Adrenal gland (tissue), 9 donors: ENCODE measurements at regions not wholly inside any gene's neighbourhood (a gene's known extent, or its start where the extent isn't known, plus 50 kb on each side); places are given as distances from the start of the nearest gene placed in this dataset.

Experiments
- DNase-seq, 7 donors: peaks; one replicate each; pipeline ENCODE4 v3.0.0-alpha.2; 2019 to 2020
- H3K27ac ChIP-seq, 5 donors: fragments of 200-600 bp; sonication (generic) in 4 of 5; 1 replicate in 3 of 5; 2 replicates in 2 of 5; pipeline versions ENCODE4 v1.5.1 to v1.8.0; 2016 to 2020; ENCODE audit warnings: mild to moderate bottlenecking in 1 of 5
- H3K27me3 ChIP-seq: fragments of 200-600 bp; 2 replicates; pipeline ENCODE4 v1.8.0; 2021
- H3K36me3 ChIP-seq, 2 donors: fragments of 200-600 bp; replicated peaks in 1 of 2; 1 replicate in 1 of 2; 2 replicates in 1 of 2; pipeline versions ENCODE4 v1.5.1 to v1.8.0; 2018 to 2022
- H3K4me1 ChIP-seq, 2 donors: fragments of 200-600 bp; replicated peaks in 1 of 2; 1 replicate in 1 of 2; 2 replicates in 1 of 2; pipeline versions ENCODE4 v1.5.1 to v1.8.0; 2018 to 2021
- H3K4me3 ChIP-seq, 4 donors: fragments of 200-600 bp; sonication (generic) in 3 of 4; one replicate each; pipeline ENCODE4 v1.5.1; 2016 to 2018
- H3K9me3 ChIP-seq, 3 donors: fragments of 200-600 bp; sonication (generic) in 1 of 3; replicated peaks in 1 of 3; 1 replicate in 2 of 3; 2 replicates in 1 of 3; pipeline versions ENCODE4 v1.5.1 to v1.8.0; 2016 to 2021
- CTCF ChIP-seq, 6 experiments: fragments of 450-650 bp in 4 of 6; fragments of 200-600 bp in 2 of 6; sonication (generic) in 1 of 6; IDR thresholded peaks; 1 replicate in 5 of 6; 2 replicates in 1 of 6; pipeline versions ENCODE4 v1.5.1 to v1.8.0; 2016 to 2021; ENCODE audit warnings: antibody characterized with exemption in 6 of 6, mild to moderate bottlenecking in 2 of 6, moderate library complexity in 1 of 6
- POLR2A ChIP-seq, 2 donors: fragments of 450-650 bp; IDR thresholded peaks; one replicate each; pipeline ENCODE4 v1.6.1; 2017; ENCODE audit warnings: antibody characterized with exemption in 2 of 2, mild to moderate bottlenecking in 2 of 2, moderate library complexity in 1 of 2
- WGBS, 4 donors: extraction: QIAGEN DNeasy Blood & Tissue Kit in 2 of 4; methylation state at CpG; one replicate each; pipeline versions ENCODE4 v1.1.5 to v1.1.7; 2013 to 2017; 5-methylcytosine and 5-hydroxymethylcytosine counted together
- intact Hi-C, 2 donors: fragments of 100-400 bp; cut with DNase I; formaldehyde crosslinking; loops; one replicate each; pipeline versions ENCODE4 v1.14.1 to v1.15.0; 2022 to 2023
- donor health status: healthy with polysubstance abuse.
- donor health status: Bipolar disorder and iron deficiency.
- donor health status: DM: yes; HTN: yes; CAD: no.
- donor health status: DM: no; HTN: no; CAD: no.
- donor health status: DM: no; HTN: no; CAD: no.

GRCh38 chr2:36277881-36278523 is 77.6 kb upstream of the CRIM1 start:
- H3K27ac ChIP-seq: no peak overlapping the region
- intact Hi-C loops: no loop called here
- no peaks in the 10 kb centered on the region for H3K27me3 ChIP-seq
- H3K4me3 ChIP-seq: no peak overlapping the region
- no peaks in the 10 kb centered on the region for H3K9me3 ChIP-seq
- no peaks in the 10 kb centered on the region for H3K36me3 ChIP-seq
- no peak for TF ChIP-seq CTCF (IDR thresholded peaks at IDR 0.05)
- no peak for TF ChIP-seq POLR2A (IDR thresholded peaks at IDR 0.05)
- no peak for DNase-seq
- no peaks in the 10 kb centered on the region for H3K4me1 ChIP-seq
- WGBS, 4 donors: 29 to 49% (median 43%) methylated on average over 2 of the region's 2 CpGs

DNA sequence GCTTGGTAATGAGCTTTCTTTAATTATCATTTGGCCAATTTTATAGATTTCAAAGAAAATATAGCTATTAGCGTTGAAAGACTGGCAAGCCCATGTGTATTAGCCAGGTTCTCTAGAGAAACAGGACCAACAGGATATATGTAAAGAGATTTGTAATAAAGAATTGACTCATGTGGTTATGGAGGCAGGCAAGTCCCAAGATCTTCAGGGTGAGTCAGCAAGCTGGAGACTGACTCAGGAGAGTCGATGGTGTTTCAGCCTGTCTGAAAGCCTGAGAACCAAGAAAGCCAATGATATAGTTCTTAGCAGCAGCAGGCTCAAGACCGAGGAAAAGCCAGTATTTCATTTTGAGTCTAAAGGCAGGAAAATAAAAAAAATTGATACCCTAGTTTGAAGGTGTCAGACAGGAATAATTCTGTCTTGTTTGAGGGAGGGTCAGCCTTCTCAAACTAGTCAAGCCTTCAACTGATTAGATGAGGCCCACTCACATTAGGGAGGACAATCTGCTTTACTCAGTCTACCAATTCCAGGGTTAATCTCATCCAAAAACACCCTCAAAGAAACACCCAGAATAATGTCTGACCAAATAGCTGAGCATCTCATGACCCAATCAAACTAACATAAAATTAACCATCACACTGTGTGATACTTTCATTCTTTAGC is 78.3 kb upstream of the CRIM1 start:
- no peaks in the 10 kb centered on the region for H3K4me1 ChIP-seq
- no peak for DNase-seq
- no peak overlapping the region for H3K4me3 ChIP-seq
- TF ChIP-seq POLR2A (IDR thresholded peaks at IDR 0.05) (no peak), CTCF (IDR thresholded peaks at IDR 0.05) (no peak)
- no peaks in the 10 kb centered on the region for H3K36me3 ChIP-seq
- no peaks in the 10 kb centered on the region for H3K9me3 ChIP-seq
- H3K27me3 ChIP-seq: no peaks in the 10 kb centered on the region
- intact Hi-C loops: no loop called here
- 67 to 88% (median 77%) methylated on average over 3 of the region's 3 CpGs for WGBS, 4 donors
- H3K27ac ChIP-seq: no peak overlapping the region

DNA sequence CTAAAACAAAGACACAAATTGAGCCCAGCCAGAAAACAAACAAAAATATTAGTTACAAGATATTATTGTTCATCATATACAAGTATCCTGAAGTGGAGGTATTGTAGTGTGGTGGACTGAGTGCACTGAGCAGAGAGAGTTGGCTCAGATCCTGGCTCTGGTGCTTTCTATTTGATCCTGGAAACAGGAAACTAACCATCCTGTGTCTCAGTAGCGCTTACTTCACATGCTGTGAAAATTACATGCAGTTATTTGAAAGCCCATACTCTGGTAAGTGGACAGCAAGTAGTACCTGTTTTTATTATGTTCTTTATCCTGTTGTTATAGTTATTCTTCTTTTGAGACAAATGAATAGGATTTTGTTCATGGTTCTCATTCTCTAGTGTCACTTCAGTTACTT is 84.3 kb upstream of the CRIM1 start:
- WGBS, 4 donors: 64 to 79% (median 75%) methylated on average over 1 of the region's 1 CpG
- TF ChIP-seq POLR2A (IDR thresholded peaks at IDR 0.05) (no peak), CTCF (IDR thresholded peaks at IDR 0.05) (no peak)
- no peaks in the 10 kb centered on the region for H3K27me3 ChIP-seq
- no peaks in the 10 kb centered on the region for H3K4me1 ChIP-seq
- no peak for DNase-seq
- no peak overlapping the region for H3K27ac ChIP-seq
- intact Hi-C loops: no loop called here
- H3K4me3 ChIP-seq: no peak overlapping the region
- H3K9me3 ChIP-seq: no peaks in the 10 kb centered on the region
- H3K36me3 ChIP-seq: no peaks in the 10 kb centered on the region

DNA sequence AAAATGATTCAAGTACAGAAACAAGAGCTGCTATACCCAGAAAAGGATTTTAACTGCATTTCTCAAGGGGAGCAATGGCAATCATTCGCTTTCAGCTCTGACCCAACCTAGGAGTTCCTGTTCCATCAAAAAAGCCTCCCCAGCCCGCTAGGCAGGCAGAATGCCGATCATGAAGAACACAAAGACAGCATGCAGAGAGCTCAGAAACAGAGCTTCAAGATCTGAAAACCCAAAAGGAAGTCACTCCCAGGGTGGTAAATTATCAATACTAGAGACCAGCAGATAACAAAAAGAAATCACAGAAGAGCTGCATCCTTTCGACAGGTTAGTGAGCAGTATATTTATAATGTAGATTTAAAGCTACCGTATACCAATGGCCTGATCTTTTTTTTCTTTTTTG is 84.8 kb upstream of the CRIM1 start:
- DNase-seq: no peak
- Histone ChIP-seq H3K27ac (no peak overlapping the region), H3K4me3 (no peak overlapping the region), H3K9me3 (no peaks in the 10 kb centered on the region), H3K27me3 (no peaks in the 10 kb centered on the region), H3K36me3 (no peaks in the 10 kb centered on the region), H3K4me1 (no peaks in the 10 kb centered on the region)
- intact Hi-C loops: no loop called here
- WGBS, 4 donors: 52 to 60% (median 57%) methylated on average over 5 of the region's 5 CpGs
- TF ChIP-seq POLR2A (IDR thresholded peaks at IDR 0.05) (no peak), CTCF (IDR thresholded peaks at IDR 0.05) (no peak)
